Omental fat pad (tissue), 3 donors: ENCODE measurements at regions not wholly inside any gene's neighbourhood (a gene's known extent, or its start where the extent isn't known, plus 50 kb on each side); places are given as distances from the start of the nearest gene placed in this dataset.

Experiments used
- ATAC-seq: fragments of 150-250 bp; one replicate; pipeline ENCODE4 v1.9.1; 2016; ENCODE audit warnings: mild to moderate bottlenecking, moderate library complexity; ENCODE audit not compliant: low FRiP score
- DNase-seq: peaks from one replicate; pipeline ENCODE4 v3.0.0-alpha.2; 2019; ENCODE audit warnings: low spot score
- TF ChIP-seq, protein P1 (sequence below), 3 donors: fragments of 450-650 bp; IDR thresholded peaks; one replicate each; pipeline ENCODE4 v1.5.1; 2016 to 2017; ENCODE audit warnings: antibody characterized with exemption in 3 of 3, mild to moderate bottlenecking in 3 of 3, moderate library complexity in 2 of 3

DNA sequence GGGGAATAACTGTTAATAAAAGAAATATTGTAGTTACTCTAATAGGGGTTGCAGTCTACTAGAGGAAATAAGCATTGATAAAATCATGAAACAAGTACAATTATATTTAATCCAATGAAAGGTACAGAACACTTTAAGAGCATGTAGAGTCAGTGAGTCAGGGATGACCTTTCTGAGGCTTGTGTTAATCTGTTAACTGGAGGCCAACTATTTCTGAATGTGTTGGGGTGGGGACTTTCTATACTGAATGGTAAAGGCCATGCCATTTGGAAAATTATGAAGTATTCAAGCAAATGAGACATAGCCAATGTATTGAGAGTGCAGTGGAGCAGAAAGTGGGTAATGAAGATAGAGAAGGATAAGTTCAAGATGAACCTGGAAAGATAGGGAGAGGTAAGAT lies 646.2 kb downstream of the ADGRL2 start:
- TF ChIP-seq, protein P1, sequence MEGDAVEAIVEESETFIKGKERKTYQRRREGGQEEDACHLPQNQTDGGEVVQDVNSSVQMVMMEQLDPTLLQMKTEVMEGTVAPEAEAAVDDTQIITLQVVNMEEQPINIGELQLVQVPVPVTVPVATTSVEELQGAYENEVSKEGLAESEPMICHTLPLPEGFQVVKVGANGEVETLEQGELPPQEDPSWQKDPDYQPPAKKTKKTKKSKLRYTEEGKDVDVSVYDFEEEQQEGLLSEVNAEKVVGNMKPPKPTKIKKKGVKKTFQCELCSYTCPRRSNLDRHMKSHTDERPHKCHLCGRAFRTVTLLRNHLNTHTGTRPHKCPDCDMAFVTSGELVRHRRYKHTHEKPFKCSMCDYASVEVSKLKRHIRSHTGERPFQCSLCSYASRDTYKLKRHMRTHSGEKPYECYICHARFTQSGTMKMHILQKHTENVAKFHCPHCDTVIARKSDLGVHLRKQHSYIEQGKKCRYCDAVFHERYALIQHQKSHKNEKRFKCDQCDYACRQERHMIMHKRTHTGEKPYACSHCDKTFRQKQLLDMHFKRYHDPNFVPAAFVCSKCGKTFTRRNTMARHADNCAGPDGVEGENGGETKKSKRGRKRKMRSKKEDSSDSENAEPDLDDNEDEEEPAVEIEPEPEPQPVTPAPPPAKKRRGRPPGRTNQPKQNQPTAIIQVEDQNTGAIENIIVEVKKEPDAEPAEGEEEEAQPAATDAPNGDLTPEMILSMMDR (IDR thresholded peaks at IDR 0.05) = no peak
- DNase-seq (no peak), ATAC-seq (no peak)

DNA sequence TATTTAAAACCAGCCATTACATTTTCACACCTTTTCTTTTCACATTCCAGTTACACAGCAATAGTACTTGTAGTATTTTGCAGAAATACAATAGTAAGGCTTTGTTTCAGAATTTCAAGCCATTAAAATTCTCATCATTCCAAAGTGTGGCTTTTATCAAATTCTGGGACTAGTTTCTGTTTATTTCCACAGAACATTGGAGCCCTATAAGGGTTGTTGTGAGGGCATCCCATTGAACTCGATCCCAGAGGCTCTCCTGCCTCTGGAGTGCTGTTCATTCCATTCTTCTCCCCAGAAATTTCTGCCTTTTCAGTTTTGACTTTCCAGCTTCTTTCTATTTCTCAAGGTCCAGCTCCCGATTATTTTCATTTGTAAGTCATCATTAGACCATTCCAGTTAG lies 645.5 kb downstream of the ADGRL2 start:
- no peak for DNase-seq
- no peak for ATAC-seq
- TF ChIP-seq, protein P1 (IDR thresholded peaks at IDR 0.05) = no peak

DNA sequence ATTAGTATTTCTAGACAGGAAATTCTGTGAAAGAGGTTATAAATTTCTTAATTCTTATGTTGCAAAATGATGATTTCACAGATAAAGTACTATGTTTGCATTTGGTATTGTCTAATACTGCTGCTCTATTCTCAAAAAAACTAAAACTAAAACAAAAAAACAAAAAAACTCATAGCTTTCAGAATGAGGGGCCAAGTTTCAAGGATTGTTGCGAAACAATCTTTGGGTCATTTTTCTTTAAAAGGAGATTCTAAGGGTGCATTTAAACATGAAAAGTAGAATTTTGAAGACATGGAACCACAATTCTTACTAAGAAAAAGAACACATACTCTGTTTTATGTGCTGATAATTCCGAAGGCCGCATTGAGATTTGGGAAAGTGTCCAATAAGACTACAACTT lies 645.1 kb downstream of the ADGRL2 start:
- DNase-seq (no peak), ATAC-seq (no peak)
- TF ChIP-seq, protein P1 (IDR thresholded peaks at IDR 0.05) = no peak

DNA sequence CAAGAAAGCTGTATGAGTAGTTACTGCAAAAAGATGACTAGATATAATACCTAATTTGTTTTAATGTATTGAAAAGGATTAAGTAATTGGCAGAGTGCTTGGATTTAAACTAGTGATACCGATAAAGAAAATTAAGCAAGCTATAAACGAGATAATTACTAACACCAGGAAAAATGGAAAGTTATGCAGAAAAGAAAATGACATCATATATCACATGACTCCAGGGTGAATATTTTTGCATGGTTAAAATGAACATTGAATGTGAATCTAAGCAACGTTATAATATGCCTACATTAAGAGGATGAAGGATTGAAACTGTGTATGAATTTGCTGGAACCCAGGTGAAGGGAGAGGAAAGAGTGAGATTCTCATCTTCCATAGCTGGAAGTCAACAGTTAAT lies 644.4 kb downstream of the ADGRL2 start:
- TF ChIP-seq, protein P1 (IDR thresholded peaks at IDR 0.05) = no peak
- DNase-seq (no peak), ATAC-seq (no peak)

DNA sequence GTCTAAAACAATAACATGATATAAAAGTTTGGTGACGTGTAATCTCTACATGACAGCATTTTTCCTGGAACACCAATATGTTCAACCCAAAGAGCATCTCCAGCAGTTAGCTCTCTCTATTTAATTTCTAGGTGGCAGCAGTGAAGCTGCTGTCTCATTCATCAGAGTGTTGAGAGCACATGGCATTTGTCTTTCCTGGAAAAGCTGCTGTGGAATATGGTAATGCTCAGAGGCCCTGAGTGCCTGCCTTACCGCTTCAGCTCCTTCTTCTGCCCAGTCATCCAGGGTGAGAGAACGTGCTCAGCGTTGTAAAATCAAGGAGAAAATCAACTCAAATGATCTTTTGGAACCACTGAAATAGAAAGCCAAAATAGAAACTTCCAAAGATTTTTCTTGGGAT lies 640.7 kb downstream of the ADGRL2 start:
- ATAC-seq (no peak), DNase-seq (no peak)
- TF ChIP-seq, protein P1 (IDR thresholded peaks at IDR 0.05) = no peak

DNA sequence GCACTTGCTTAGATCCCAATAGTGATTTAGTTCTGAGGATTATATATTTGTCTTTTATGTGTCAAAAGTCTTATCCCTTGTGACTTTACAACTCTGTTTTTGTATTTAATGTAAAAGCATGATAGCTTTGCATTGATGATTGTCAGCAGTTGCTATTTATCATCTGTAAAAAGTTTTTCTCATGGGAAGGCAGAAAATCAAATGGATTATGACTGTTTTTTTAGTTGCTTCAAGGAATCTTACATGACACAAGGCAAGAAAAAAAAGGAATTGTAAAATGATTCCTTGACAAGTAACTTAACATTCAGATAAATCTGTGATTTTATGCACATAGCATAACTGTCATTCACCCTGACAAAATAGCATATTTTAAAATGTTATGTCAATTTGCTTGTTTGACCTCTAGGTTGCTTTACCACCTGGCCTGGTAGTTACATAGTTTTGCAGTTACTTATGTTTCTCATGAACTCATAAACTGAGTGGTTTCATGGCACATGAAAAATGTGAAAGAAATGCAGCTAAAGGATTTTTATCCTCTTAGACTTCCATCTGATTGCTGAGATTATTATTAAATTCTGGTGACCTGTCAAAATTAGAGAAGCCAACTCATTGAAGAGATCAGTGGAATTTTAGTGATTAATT lies 622.6 kb downstream of the ADGRL2 start:
- DNase-seq (no peak), ATAC-seq (no peak)
- TF ChIP-seq, protein P1 (IDR thresholded peaks at IDR 0.05) = no peak

DNA sequence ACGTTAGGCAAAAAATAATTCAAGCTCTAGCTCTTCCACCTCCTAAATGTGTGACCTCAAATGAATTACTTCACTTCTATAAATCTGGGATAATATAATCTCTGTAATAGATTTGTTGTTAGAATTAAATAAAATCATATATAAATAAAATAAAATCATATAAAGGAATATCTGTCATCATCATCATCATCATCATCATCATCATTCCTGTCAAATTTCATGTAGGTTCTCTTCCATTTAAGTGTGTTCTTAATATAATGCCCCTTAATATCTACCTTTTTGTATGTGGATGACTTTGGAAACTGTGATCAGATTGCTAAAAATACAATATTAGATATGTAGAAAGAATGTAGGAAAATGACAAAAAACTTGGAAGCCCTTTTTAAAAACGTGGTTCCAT lies 621.0 kb downstream of the ADGRL2 start:
- ATAC-seq = no peak
- TF ChIP-seq, protein P1 (IDR thresholded peaks at IDR 0.05) = no peak
- no peak for DNase-seq
